ENCODE measurements at regions not wholly inside any gene's neighbourhood (a gene's known extent, or its start where the extent isn't known, plus 50 kb on each side); places are given as distances from the start of the nearest gene placed in this dataset.

DNA sequence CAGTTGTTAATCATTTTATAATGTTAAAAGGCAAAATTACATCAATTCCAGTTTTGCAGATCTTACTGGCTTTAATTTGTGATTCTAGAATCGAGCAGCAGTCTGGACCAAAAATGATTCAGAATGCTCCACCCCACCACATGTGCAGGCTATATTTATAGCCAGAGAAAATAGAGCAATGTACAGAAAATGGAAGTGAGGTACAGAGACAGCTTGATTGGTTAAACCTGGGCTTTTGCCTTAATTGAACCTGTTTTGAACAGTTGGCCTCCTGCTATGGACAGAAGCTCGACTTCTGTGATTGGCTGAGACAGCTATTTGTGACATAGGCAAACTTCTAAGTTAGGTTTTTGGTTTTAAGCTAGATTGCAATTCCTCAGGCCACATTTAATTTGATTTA lies 607.4 kb upstream of the MIR17HG start:
- no peak for DNase-seq

- no peak for DNase-seq
These were observed 605.1 kb upstream of the MIR17HG start for GRCh38 chr13:90742381-90742780.

DNA sequence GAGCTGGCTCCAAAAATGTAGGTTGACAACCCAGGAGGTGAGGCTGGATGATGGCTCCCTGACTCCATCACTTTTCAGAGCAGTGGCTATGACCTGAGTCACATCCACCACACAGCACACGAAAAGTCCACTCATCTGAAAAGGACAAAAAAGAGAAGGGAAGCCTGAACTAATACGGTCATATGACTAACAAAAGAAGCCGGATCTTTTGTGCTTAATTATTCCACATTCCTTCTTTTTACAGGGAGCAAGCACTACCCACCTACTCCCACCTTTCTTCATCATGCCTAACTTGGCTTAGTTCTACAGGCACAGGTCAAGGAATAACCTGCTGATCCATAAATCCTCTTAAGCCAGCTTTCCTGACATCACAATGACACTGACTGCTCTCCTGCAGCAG lies 601.3 kb upstream of the MIR17HG start:
- DNase-seq = no peak

DNA sequence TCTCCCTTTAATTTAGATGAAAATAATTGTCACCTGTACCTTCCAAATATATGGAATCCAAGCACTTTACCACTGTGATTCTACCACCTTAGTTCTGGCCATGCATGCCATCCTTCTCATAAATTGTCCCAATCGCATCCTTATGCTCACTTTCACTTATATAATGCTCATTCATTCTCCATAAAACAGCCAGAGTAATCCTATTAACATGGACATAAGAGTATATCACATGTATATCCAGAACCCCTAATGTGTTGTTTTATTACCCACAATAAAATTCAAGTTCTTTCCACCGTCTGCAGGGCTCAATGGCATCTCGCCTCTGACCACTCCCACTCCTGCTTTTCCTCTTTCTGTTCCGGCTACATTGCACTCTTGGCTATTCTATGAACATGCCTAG lies 597.5 kb upstream of the MIR17HG start:
- DNase-seq = no peak

DNA sequence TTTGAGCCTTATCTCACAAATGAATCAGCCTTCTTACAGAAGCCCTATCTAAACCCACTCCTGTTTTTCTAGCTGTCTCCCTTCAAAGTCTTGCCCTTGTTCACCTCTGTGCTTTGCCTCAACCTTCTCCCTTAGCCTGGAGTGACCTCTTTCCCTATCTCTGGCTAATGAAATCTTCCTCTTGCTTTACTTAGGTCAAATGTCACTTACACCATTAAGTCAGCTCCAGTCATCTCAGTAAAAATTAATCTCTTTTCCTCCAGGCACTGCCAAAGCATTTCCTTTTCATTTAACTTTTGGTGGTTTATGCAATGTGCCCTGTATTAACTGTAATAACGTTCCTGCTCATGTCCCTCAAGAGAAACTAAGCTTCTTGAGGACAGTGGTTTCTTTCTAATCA lies 596.5 kb upstream of the MIR17HG start:
- DNase-seq = no peak

DNA sequence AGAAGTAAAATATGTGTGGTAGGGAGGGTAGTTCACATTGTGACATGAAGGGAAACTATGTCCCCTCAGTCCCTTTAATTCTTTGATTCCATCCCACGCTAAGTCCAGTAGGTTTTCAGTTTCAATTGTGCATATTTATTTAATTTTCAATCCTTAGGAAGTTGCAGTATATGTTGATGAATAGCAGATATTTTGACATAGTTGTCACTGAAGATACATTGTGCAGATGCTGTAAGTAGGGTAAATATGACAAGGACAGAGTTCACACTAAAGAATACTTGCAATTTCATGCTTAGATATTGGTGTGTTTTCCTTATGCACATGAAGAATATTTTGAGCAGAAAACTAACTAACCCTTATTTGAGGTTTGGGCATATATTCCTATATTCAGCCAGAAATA lies 595.4 kb upstream of the MIR17HG start:
- DNase-seq = no peak

DNA sequence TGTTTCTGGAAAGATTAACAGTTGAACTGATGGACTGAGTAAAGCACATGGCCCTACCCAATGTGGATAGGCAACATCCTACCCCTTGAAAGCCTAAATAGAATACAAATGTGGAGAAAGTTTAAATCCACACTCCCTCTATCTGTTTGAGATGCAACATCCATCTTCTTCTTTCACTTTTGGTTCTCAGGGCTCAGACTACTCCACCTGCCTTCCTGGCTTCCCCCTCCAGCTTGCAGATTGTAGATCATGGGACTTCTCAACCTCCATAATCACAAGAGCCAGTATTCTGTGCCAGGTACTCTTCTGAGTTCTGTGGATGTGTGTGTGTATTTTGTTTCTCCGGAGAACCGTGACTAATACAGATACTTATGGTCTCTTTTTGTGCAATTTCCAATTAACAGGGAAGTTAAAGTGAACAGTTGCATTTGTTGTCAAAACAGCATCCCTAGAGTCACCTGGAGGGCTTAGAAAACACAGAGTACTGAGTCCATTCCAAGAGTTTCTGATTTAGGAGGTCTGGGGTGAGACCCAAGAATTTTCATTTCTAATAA lies 590.3 kb upstream of the MIR17HG start:
- no peak for DNase-seq

- no peak for DNase-seq
These were observed 586.8 kb upstream of the MIR17HG start for GRCh38 chr13:90760639-90761038.

DNA sequence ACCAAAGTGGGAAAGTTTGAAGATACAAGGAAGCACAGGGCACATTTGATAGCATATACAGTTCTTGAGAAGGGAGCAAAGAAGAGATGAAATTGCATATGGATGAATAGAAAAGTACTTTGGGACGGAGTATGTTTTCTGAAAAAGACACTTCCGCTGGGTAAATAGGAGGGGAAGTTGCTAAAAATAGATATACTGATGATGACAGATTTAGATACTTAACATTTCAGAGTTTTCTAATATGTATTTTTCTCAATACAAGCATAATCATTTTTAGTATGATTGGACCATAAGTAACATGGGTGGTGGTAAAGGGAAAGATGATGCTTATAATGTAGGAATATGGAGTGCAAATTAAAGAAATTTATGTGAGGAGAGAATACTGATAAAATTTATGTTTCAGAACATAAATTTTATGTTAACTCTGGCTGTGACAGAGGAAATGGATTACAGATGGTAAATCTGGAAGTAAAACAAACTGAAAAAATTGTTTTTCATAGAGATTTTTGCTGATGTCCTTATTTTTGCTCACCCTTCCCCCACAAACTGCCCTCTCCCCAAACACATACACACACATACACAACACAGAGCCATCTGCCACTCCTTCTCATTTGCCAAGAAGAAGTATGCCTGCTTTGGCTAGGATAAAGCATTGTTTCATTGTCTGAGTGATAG lies 583.9 kb upstream of the MIR17HG start:
- no peak for DNase-seq

GRCh38 chr13:90766386-90766902 lies 581.0 kb upstream of the MIR17HG start:
- DNase-seq = no peak

- DNase-seq = no peak
These were observed 579.4 kb upstream of the MIR17HG start for GRCh38 chr13:90768116-90768515.

- DNase-seq = no peak
These were observed 578.1 kb upstream of the MIR17HG start for GRCh38 chr13:90769387-90769786.

GRCh38 chr13:90770334-90770733 lies 577.2 kb upstream of the MIR17HG start:
- no peak for DNase-seq

DNA sequence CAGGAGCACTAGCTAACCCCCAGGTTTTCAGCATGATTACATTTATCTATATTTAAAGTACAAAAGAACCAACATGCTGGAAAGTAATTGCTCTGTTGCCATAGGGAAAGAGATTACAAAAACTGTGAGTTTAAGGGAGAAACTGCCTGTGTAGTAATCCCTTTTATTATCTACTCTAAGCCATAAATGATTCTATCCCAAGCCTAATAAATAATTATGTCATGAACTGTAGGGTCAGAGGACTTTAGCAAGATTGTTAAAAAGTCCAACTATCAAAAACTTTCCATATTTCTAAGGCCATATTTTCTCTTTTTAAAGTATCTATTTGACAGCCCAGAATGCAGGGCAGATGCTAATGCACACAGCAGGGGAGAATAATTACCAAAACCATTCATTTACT lies 573.8 kb upstream of the MIR17HG start:
- no peak for DNase-seq

GRCh38 chr13:90776051-90776748 lies 571.3 kb upstream of the MIR17HG start:
- DNase-seq = no peak

DNA sequence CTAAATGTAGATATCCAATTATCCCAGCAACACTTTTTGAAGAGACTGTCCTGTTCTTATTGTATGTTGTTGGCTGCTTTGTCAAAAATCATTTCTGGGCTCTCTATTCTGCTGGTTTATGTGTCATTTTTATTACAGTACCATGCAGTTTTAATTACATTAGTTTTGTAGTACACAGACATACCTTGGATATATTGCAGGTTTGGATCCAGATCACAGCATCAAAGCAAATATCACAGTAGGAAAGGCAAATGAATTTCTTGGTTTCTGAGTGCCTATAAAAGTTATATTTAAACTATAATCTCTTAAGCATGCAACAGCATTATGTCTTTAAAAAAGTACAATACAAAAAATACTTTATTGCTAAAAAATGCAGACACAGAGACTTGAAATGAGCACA lies 564.2 kb upstream of the MIR17HG start:
- DNase-seq = no peak

GRCh38 chr13:90787007-90787406 lies 560.5 kb upstream of the MIR17HG start:
- DNase-seq = no peak

DNA sequence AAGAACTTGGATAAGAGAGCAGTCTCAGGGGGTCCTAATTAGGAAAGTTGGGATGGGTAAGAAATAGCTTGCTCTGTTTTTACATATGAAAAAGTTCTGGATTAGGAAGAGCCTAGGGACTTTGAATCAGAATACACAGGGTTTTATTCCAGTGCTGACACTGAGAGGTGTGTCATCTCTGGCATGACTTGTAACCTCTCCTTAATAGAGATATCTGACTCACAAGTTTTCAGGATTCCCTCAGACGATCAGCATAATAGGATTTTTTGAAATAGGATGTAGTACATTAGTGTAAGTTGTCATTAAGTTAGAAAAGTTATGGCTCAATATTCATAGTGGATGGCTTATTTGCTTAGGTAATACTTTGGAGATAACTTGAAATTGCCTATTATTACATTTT lies 555.2 kb upstream of the MIR17HG start:
- DNase-seq = no peak

DNA sequence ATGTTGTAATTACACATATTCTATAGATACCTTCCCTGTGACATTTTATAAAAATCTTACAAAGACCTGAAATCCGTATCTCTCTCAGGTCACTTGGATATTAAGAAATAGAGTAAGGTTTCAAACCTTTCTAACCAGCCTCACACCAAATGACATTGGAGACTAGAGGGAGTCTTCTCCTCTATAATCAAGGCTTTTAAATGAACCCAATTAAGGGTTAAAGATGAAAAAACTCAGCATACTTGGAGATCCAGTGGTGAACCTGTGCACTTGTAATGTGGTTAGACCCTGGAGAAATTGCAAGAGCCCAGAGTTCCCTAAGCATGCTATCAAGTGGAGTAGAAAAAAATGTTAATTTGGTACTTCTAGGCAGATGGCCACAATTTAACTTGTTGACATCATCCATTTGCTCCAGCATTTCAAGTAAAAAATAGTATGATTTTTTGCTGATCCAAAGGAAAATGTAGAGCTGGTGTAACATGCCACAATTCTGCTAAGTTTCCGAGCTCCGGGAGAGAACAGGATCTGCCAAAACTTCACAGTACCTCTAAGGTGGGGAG lies 554.1 kb upstream of the MIR17HG start:
- no peak for DNase-seq

- DNase-seq = no peak
These were observed 551.0 kb upstream of the MIR17HG start for GRCh38 chr13:90796474-90796873.

DNA sequence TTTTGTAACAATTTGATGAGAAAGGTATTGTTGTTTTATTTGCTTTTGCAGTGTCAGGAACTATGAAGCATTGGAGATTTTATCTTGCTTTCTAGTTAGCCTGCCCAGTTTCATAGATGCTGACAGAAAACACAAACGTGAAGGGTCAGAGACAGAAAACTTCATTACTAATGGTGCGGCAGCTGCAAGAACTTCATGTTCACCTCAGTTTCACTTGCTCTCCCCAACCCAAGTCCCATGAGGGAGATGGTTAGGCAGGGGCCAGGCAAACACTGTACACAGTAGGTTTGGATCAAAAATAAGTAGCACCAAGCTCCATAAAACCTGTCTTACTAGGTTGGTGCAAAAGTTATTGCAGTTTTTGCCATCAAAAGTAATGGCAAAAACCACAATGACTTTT lies 550.2 kb upstream of the MIR17HG start:
- no peak for DNase-seq

DNA sequence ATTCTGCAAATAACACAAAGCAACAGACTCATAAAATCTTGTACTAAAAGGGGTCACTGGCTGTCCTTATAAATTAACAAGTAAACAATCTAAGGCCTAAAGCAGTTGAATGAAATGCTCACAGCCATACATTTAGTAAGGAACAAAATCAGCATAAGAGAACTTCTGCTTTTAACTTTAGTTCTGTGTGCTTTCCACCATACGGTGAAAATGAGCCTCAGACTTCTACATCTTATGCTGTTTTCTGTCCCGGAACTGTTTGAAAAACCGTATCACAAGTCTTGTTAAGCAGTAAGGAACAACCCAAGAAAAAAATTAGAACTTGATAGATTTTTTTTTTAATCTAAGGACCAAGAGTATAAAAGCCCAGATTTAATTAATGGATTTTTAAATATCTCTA lies 549.1 kb upstream of the MIR17HG start:
- no peak for DNase-seq

- no peak for DNase-seq
These were observed 547.3 kb upstream of the MIR17HG start for GRCh38 chr13:90800082-90800746.

DNA sequence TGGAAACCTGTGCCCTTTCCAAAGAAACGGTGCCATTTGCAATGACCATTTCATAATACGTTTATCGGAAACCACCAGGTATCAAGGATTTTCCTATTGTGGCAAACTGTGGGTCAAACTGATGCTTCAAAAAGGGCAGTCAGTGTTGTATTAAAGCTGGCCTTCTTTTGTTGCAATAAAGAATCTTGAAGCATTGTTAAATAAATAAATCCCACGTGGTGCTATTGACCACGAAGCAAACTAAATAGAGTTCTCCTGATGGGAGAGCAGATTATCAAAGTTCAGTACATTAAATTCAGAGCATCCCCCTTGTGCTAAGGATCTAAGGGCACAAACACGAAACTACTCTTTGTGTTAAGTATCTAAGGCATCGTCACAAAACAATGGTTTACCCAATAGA lies 545.9 kb upstream of the MIR17HG start:
- no peak for DNase-seq

Measured in NCI-H2107 (cell line).